ENCODE measurements at regions not wholly inside any gene's neighbourhood (a gene's known extent, or its start where the extent isn't known, plus 50 kb on each side); places are given as distances from the start of the nearest gene placed in this dataset.
"Not testable (repeated sequence)": the region's sequence is repeated elsewhere in the genome, so short reads cannot be mapped to it uniquely, and the experiment has no call there.

DNA sequence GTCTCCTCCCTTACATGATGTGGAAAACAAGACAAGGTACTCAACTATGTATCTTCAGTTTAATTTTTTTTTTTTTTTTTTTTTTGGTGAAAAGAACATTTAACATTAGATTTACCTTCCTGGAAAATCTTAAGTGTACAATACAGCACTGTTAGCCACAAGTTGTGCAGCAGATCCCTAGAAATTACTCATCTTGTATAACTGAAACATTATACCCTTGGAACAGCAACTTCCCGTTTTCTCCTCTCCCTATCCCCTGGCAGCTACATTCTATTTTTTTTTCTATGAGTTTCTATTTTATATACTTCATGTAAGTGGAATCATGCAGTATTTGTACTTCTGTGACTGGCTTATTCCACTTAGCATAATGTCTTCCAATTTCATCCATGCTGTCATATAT, 421.9 kb upstream of the FTMT start:
- no peak overlapping the region for H3K4me3 ChIP-seq (ENCODE audit: low read length)
- H3K4me2 ChIP-seq (ENCODE audit: low read length), result no peak overlapping the region
- H3K9me3 ChIP-seq (replicated peaks; ENCODE audit: low read length), result no peaks in the 10 kb centered on the region
- H3K4me1 ChIP-seq (ENCODE audit: control insufficient read depth, insufficient read depth, low read length), result no peaks in the 10 kb centered on the region
- H3K9ac ChIP-seq (ENCODE audit: low read depth, low read length), result no peak overlapping the region
- no peaks in the 10 kb centered on the region for H3K36me3 ChIP-seq (ENCODE audit: insufficient read depth, low read length)
- H3K27me3 ChIP-seq (ENCODE audit: control insufficient read depth, insufficient read depth, low read length), result no peaks in the 10 kb centered on the region

- no peaks in the 10 kb centered on the region for H3K9me3 ChIP-seq (replicated peaks; ENCODE audit: low read length)
- no peak overlapping the region for H3K4me3 ChIP-seq (ENCODE audit: low read length)
- H3K4me1 ChIP-seq (ENCODE audit: control insufficient read depth, insufficient read depth, low read length), result no peaks in the 10 kb centered on the region
- H3K27me3 ChIP-seq (ENCODE audit: control insufficient read depth, insufficient read depth, low read length), result no peaks in the 10 kb centered on the region
- no peak overlapping the region for H3K9ac ChIP-seq (ENCODE audit: low read depth, low read length)
- no peaks in the 10 kb centered on the region for H3K36me3 ChIP-seq (ENCODE audit: insufficient read depth, low read length)
- H3K4me2 ChIP-seq (ENCODE audit: low read length), result no peak overlapping the region
Observed at GRCh38 chr5:121430538-121430937, 421.1 kb upstream of the FTMT start.

- Histone ChIP-seq H3K9ac (ENCODE audit: low read depth, low read length) (no peak overlapping the region), H3K4me1 (ENCODE audit: control insufficient read depth, insufficient read depth, low read length) (no peaks in the 10 kb centered on the region), H3K36me3 (ENCODE audit: insufficient read depth, low read length) (no peaks in the 10 kb centered on the region), H3K9me3 (replicated peaks; ENCODE audit: low read length) (no peaks in the 10 kb centered on the region), H3K4me3 (ENCODE audit: low read length) (no peak overlapping the region), H3K27me3 (ENCODE audit: control insufficient read depth, insufficient read depth, low read length) (no peaks in the 10 kb centered on the region), H3K4me2 (ENCODE audit: low read length) (no peak overlapping the region)
Observed at GRCh38 chr5:121445511-121445910, 406.2 kb upstream of the FTMT start.

GRCh38 chr5:121462441-121462840, 389.2 kb upstream of the FTMT start:
- Histone ChIP-seq H3K9me3 (replicated peaks; ENCODE audit: low read length) (no peaks in the 10 kb centered on the region), H3K4me3 (ENCODE audit: low read length) (no peak overlapping the region), H3K4me1 (ENCODE audit: control insufficient read depth, insufficient read depth, low read length) (no peaks in the 10 kb centered on the region), H3K36me3 (ENCODE audit: insufficient read depth, low read length) (no peaks in the 10 kb centered on the region), H3K4me2 (ENCODE audit: low read length) (no peak overlapping the region), H3K27me3 (ENCODE audit: control insufficient read depth, insufficient read depth, low read length) (no peaks in the 10 kb centered on the region), H3K9ac (ENCODE audit: low read depth, low read length) (no peak overlapping the region)

GRCh38 chr5:121471222-121471621, 380.5 kb upstream of the FTMT start:
- H3K27me3 ChIP-seq (ENCODE audit: control insufficient read depth, insufficient read depth, low read length); H3K9me3 ChIP-seq (replicated peaks; ENCODE audit: low read length); H3K36me3 ChIP-seq (ENCODE audit: insufficient read depth, low read length); H3K4me2 ChIP-seq (ENCODE audit: low read length); H3K4me3 ChIP-seq (ENCODE audit: low read length); H3K4me1 ChIP-seq (ENCODE audit: control insufficient read depth, insufficient read depth, low read length); H3K9ac ChIP-seq (ENCODE audit: low read depth, low read length): not testable (repeated sequence)

- H3K4me1 ChIP-seq (ENCODE audit: control insufficient read depth, insufficient read depth, low read length), result no peaks in the 10 kb centered on the region
- H3K36me3 ChIP-seq (ENCODE audit: insufficient read depth, low read length), result no peaks in the 10 kb centered on the region
- no peaks in the 10 kb centered on the region for H3K9me3 ChIP-seq (replicated peaks; ENCODE audit: low read length)
- H3K27me3 ChIP-seq (ENCODE audit: control insufficient read depth, insufficient read depth, low read length), result no peaks in the 10 kb centered on the region
- no peak overlapping the region for H3K9ac ChIP-seq (ENCODE audit: low read depth, low read length)
- H3K4me3 ChIP-seq (ENCODE audit: low read length), result no peak overlapping the region
- no peak overlapping the region for H3K4me2 ChIP-seq (ENCODE audit: low read length)
Observed at GRCh38 chr5:121478636-121479035, 373.0 kb upstream of the FTMT start.

- no peaks in the 10 kb centered on the region for H3K27me3 ChIP-seq (ENCODE audit: control insufficient read depth, insufficient read depth, low read length)
Observed at GRCh38 chr5:121479337-121479736, 372.3 kb upstream of the FTMT start.

DNA sequence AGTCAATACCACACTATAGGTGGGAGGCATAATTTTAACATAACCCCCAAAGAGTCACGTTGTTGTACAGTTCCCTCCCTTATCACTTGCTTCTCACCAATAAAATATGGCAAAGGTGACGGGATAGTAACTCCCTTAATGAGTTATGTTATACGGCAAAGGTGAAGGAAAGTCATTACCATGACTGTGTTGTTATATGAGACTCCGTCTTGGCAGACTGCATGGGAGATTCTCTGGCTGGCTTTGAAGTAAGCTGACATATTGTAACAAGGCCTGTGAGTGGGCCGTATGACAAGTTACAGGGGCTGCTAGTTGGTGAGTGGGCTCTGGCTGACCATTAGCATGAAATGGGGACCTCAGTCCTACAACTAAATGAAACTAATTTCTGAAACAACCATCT, 366.4 kb upstream of the FTMT start:
- H3K36me3 ChIP-seq (ENCODE audit: insufficient read depth, low read length), result no peaks in the 10 kb centered on the region
- H3K4me3 ChIP-seq (ENCODE audit: low read length), result no peak overlapping the region
- no peak overlapping the region for H3K9ac ChIP-seq (ENCODE audit: low read depth, low read length)
- H3K27me3 ChIP-seq (ENCODE audit: control insufficient read depth, insufficient read depth, low read length), result no peaks in the 10 kb centered on the region
- no peaks in the 10 kb centered on the region for H3K4me1 ChIP-seq (ENCODE audit: control insufficient read depth, insufficient read depth, low read length)
- no peak overlapping the region for H3K4me2 ChIP-seq (ENCODE audit: low read length)
- H3K9me3 ChIP-seq (replicated peaks; ENCODE audit: low read length), result no peaks in the 10 kb centered on the region

More at GRCh38 chr5:121479337-121479736, 372.3 kb upstream of the FTMT start:
- no peak overlapping the region for H3K4me2 ChIP-seq (ENCODE audit: low read length)
- H3K9ac ChIP-seq (ENCODE audit: low read depth, low read length), result no peak overlapping the region
- H3K36me3 ChIP-seq (ENCODE audit: insufficient read depth, low read length), result no peaks in the 10 kb centered on the region
- no peaks in the 10 kb centered on the region for H3K4me1 ChIP-seq (ENCODE audit: control insufficient read depth, insufficient read depth, low read length)
- H3K9me3 ChIP-seq (replicated peaks; ENCODE audit: low read length), result no peaks in the 10 kb centered on the region
- H3K4me3 ChIP-seq (ENCODE audit: low read length), result no peak overlapping the region

DNA sequence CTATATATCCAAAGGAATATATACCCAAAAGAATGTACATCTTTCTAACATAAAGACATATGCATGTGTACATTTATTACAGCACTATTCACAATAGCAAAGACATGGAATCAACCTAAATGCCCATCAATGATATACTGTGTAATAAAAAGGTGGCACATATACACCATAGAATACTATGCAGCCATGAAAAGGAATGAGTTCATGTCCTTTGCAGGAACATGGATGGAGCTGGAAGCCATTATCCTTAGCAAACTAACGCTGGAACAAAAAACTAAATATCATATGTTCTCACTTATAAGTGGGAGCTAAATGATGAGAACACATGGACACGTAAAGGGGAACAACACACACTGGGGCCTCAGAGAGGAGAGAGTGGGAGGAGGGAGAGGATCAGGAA, 365.7 kb upstream of the FTMT start:
- H3K36me3 ChIP-seq (ENCODE audit: insufficient read depth, low read length); H3K4me3 ChIP-seq (ENCODE audit: low read length); H3K4me2 ChIP-seq (ENCODE audit: low read length); H3K4me1 ChIP-seq (ENCODE audit: control insufficient read depth, insufficient read depth, low read length); H3K27me3 ChIP-seq (ENCODE audit: control insufficient read depth, insufficient read depth, low read length); H3K9ac ChIP-seq (ENCODE audit: low read depth, low read length); H3K9me3 ChIP-seq (replicated peaks; ENCODE audit: low read length): not testable (repeated sequence)

DNA sequence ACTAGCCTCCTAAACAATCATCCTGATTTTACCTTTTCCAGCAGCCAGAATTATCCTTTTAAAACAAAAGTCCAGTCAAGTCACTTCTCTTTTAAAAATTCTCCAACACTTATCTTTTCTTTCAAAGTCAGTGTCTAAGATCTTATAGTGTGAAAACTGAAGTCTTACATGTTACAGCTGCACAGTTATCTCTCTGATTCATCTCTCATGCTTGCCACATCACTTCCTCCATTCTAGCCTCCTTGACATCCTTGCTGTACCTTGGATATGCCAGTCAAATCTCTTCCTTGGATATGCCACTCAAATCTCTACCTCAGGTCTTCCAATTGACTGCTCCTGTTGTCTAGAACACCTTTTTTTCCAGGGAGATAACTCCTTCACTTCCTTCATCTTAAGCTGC, 361.7 kb upstream of the FTMT start:
- no peak overlapping the region for H3K9ac ChIP-seq (ENCODE audit: low read depth, low read length)
- no peak overlapping the region for H3K4me2 ChIP-seq (ENCODE audit: low read length)
- no peaks in the 10 kb centered on the region for H3K9me3 ChIP-seq (replicated peaks; ENCODE audit: low read length)
- no peak overlapping the region for H3K4me3 ChIP-seq (ENCODE audit: low read length)
- no peaks in the 10 kb centered on the region for H3K4me1 ChIP-seq (ENCODE audit: control insufficient read depth, insufficient read depth, low read length)
- H3K36me3 ChIP-seq (ENCODE audit: insufficient read depth, low read length), result no peaks in the 10 kb centered on the region
- no peaks in the 10 kb centered on the region for H3K27me3 ChIP-seq (ENCODE audit: control insufficient read depth, insufficient read depth, low read length)

DNA sequence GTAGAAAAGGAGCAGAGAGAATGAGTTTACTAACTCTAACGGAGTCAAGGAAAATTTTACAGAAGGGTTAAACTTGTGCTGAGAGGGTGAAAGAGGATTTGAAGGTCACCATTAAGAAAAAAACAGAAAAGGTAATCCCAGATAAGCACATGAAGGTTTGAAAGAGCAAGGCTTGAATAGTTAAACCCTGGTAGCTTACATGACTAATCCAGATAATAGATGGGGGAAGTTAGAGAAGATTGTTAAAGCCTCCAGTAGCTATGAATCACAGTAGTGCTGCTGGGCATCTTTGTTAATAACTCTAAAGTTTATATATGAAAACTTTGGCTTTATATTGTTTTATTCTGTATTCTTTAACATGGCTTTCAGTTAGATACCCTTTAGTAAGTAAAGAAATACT, 354.5 kb upstream of the FTMT start:
- Histone ChIP-seq H3K4me3 (ENCODE audit: low read length) (no peak overlapping the region), H3K9me3 (replicated peaks; ENCODE audit: low read length) (no peaks in the 10 kb centered on the region), H3K4me1 (ENCODE audit: control insufficient read depth, insufficient read depth, low read length) (no peaks in the 10 kb centered on the region), H3K4me2 (ENCODE audit: low read length) (no peak overlapping the region), H3K27me3 (ENCODE audit: control insufficient read depth, insufficient read depth, low read length) (no peaks in the 10 kb centered on the region), H3K36me3 (ENCODE audit: insufficient read depth, low read length) (no peaks in the 10 kb centered on the region), H3K9ac (ENCODE audit: low read depth, low read length) (no peak overlapping the region)

DNA sequence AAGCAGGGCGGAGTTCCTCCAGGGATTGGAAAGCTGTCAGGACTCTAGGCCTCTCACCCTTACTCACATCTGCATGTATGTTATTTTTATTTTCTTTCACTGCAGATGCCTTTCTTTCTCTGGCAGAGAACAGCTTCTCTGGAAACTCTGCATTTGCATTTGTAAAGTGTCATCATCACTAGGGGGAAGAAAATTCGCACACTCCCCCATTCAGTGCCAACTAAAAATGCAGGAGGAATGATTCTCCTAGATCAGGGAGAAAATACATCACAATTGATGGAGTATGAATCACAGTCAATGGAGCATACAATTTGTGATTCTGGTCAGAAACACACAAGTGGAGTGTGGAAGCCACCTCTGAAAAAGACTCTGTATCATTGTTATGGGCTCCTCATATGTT, 351.4 kb upstream of the FTMT start:
- H3K4me3 ChIP-seq (ENCODE audit: low read length), result no peak overlapping the region
- no peaks in the 10 kb centered on the region for H3K9me3 ChIP-seq (replicated peaks; ENCODE audit: low read length)
- H3K27me3 ChIP-seq (ENCODE audit: control insufficient read depth, insufficient read depth, low read length), result no peaks in the 10 kb centered on the region
- no peaks in the 10 kb centered on the region for H3K4me1 ChIP-seq (ENCODE audit: control insufficient read depth, insufficient read depth, low read length)
- H3K4me2 ChIP-seq (ENCODE audit: low read length), result no peak overlapping the region
- no peaks in the 10 kb centered on the region for H3K36me3 ChIP-seq (ENCODE audit: insufficient read depth, low read length)
- no peak overlapping the region for H3K9ac ChIP-seq (ENCODE audit: low read depth, low read length)
